ENCODE measurements at regions not wholly inside any gene's neighbourhood (a gene's known extent, or its start where the extent isn't known, plus 50 kb on each side); places are given as distances from the start of the nearest gene placed in this dataset.
"Not testable (repeated sequence)": the region's sequence is repeated elsewhere in the genome, so short reads cannot be mapped to it uniquely, and the experiment has no call there.

GRCh38 chr2:147019311-147019710 lies 825.5 kb upstream of the ACVR2A start:
- Mint-ChIP-seq H3K36me3 (no peaks in the 10 kb centered on the region), H3K27ac (no peak overlapping the region), H3K4me1 (no peaks in the 10 kb centered on the region), H3K27me3 (ENCODE audit: low read depth in 3 of 3) (peaks cover 0 to 3% (median 3%) of the 10 kb centered on the region in 3 donors), H3K4me3 (no peak overlapping the region), H3K9me3 (peaks cover 5 to 16% (median 12%) of the 10 kb centered on the region in 6 donors)
- no peak for DNase-seq

DNA sequence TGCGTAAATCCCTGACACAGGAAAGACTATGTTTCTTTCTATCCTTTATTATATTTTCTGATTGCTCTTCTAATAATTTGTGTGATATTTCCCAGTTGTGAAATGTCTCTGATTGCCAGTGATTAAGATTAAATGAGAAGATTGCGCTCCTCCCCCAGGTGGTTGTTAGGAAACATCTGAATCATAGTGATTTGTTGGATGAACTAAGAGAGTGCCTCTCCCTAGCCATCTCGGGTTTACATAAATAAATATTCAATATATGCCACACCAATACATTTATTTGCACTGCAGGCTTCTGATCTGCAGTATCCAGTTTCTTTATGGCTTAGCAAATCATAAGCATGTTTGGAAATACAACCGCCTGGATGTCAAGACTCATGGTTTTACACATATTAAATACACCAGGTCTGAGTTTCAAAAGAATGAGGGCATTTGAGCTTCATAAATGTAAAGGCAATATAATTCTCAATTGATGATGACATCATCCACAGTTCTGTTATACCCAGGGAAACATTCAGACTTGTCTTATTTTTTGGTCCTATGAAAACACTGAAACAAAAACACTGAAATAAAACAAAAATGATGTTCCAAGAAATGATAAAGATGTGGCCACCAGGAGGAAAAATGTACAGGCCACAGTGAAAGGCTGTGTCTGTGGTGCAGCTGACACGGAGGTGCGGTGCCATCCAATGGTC lies 826.7 kb upstream of the ACVR2A start:
- no peak for DNase-seq
- Mint-ChIP-seq H3K9me3 (peaks cover 4 to 17% (median 10%) of the 10 kb centered on the region in 6 donors), H3K4me3 (no peak overlapping the region), H3K27me3 (ENCODE audit: low read depth in 3 of 3) (peaks cover 0 to 3% (median 3%) of the 10 kb centered on the region in 3 donors), H3K27ac (no peak overlapping the region), H3K36me3 (no peaks in the 10 kb centered on the region), H3K4me1 (no peaks in the 10 kb centered on the region)

DNA sequence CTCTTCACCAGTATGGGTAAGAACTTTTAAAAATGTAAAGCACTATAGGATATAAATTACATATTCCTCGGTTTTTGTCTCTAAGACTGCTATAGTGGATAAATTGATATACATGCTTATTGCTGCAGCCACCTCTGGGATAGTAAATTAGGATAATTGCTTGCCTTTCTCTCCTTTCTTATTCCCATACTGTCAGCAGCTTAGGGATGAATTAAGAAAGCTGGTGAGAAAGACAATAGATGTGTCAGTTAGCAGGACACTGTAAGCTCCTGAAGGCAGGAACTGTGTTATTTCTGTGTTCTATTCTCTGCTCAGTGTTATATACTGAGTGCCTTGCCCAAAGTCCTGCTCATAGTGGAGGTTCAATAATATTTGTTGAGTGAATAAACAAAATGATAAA lies 828.6 kb upstream of the ACVR2A start:
- Mint-ChIP-seq H3K27ac (no peak overlapping the region), H3K36me3 (no peaks in the 10 kb centered on the region), H3K27me3 (ENCODE audit: low read depth in 3 of 3) (no peaks in the 10 kb centered on the region), H3K4me1 (no peaks in the 10 kb centered on the region), H3K9me3 (peaks cover 0 to 12% (median 2%) of the 10 kb centered on the region in 6 donors), H3K4me3 (no peak overlapping the region)
- DNase-seq, result no peak

DNA sequence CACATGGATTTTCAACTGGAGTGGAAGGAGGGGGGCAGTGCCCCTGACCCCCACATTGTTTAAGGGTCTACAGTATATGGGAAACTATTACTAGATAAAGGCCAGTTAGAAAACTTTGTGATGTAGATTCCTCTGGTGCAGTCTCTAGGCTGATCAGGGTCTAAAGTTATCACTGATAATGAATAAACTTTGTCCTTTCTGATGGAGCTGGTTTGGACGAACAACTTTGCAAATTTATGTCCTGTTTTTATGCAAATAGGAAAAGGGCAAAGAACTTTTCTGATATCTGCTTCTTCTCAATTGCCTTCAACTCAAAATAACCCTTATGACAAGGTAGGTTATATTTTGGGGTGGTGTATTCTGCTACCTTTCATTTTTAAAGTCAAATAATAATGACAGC lies 829.2 kb upstream of the ACVR2A start:
- DNase-seq, result no peak
- H3K4me3 Mint-ChIP-seq, result no peak overlapping the region
- H3K9me3 Mint-ChIP-seq, result peaks cover 0 to 12% (median 2%) of the 10 kb centered on the region in 6 donors
- no peak overlapping the region for H3K27ac Mint-ChIP-seq
- no peaks in the 10 kb centered on the region for H3K36me3 Mint-ChIP-seq
- no peaks in the 10 kb centered on the region for H3K27me3 Mint-ChIP-seq (ENCODE audit: low read depth in 3 of 3)
- no peaks in the 10 kb centered on the region for H3K4me1 Mint-ChIP-seq

- H3K36me3 Mint-ChIP-seq, result no peaks in the 10 kb centered on the region
- H3K9me3 Mint-ChIP-seq, result peaks cover 0 to 8% (median 2%) of the 10 kb centered on the region in 6 donors
These were observed 831.0 kb upstream of the ACVR2A start for GRCh38 chr2:147013696-147014392.

GRCh38 chr2:147008481-147008880 lies 836.3 kb upstream of the ACVR2A start:
- no peaks in the 10 kb centered on the region for H3K4me1 Mint-ChIP-seq
- H3K27me3 Mint-ChIP-seq (ENCODE audit: low read depth in 3 of 3), result peaks cover 0 to 4% (median 0%) of the 10 kb centered on the region in 3 donors
- H3K4me3 Mint-ChIP-seq, result no peak overlapping the region
- DNase-seq, result no peak
- no peak overlapping the region for H3K27ac Mint-ChIP-seq
- no peaks in the 10 kb centered on the region for H3K36me3 Mint-ChIP-seq
- peaks cover 0 to 7% (median 3%) of the 10 kb centered on the region in 6 donors for H3K9me3 Mint-ChIP-seq

More at GRCh38 chr2:147013696-147014392, 831.0 kb upstream of the ACVR2A start:
- Mint-ChIP-seq H3K4me3 (no peak overlapping the region), H3K27me3 (ENCODE audit: low read depth in 3 of 3) (peaks cover 0 to under 1% (median 0%) of the 10 kb centered on the region in 3 donors), H3K27ac (no peak overlapping the region), H3K4me1 (no peaks in the 10 kb centered on the region)
- no peak for DNase-seq

DNA sequence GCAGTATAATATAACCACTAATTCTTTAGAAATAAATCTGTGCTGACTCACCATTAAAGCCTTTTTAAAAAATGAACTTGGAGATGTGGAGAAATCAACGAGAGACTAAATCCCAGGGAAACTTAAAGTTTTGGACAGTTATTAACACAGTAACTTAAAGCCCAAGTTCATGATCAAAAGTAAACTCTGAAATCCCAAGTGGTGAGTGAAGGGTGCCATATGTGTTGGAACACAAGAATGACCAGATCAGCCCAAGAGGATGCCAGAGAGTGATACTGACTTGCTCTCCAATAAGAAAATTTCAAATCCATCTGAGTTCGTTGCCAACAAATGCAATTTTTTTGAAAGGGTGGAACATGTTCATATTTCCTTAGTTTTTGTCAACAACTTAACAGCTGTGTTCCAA lies 838.1 kb upstream of the ACVR2A start:
- Mint-ChIP-seq H3K27me3 (ENCODE audit: low read depth in 3 of 3) (peaks cover 0 to 4% (median 0%) of the 10 kb centered on the region in 3 donors), H3K27ac (no peak overlapping the region), H3K4me1 (no peaks in the 10 kb centered on the region), H3K36me3 (no peaks in the 10 kb centered on the region), H3K4me3 (no peak overlapping the region), H3K9me3 (peaks cover 0 to 10% (median 2%) of the 10 kb centered on the region in 6 donors)
- no peak for DNase-seq

DNA sequence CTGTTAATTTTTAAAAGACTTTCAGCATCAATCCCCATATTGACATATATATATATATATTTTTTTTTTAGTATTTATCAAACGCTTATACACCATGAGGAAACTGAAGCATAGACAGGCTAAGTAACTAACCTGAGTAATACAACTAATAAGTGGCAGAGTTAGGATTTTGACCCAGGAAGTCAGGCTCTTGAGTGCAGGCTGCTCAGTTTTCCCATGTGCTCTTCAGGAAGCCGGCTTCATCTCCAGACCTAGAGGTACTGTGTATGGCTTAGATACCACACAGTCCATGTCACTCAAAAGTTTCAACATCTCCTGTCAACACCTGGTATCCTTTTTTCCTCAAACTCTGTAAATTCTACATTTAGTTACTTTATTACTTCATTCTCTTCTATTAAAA lies 841.7 kb upstream of the ACVR2A start:
- H3K27ac Mint-ChIP-seq, result no peak overlapping the region
- no peaks in the 10 kb centered on the region for H3K36me3 Mint-ChIP-seq
- DNase-seq, result no peak
- H3K9me3 Mint-ChIP-seq, result peaks cover 0 to 9% (median under 1%) of the 10 kb centered on the region in 6 donors
- peaks cover 0 to 2% (median 0%) of the 10 kb centered on the region in 3 donors for H3K27me3 Mint-ChIP-seq (ENCODE audit: low read depth in 3 of 3)
- no peak overlapping the region for H3K4me3 Mint-ChIP-seq
- H3K4me1 Mint-ChIP-seq, result no peaks in the 10 kb centered on the region

- H3K27ac Mint-ChIP-seq, result no peak overlapping the region
- H3K36me3 Mint-ChIP-seq, result no peaks in the 10 kb centered on the region
- no peaks in the 10 kb centered on the region for H3K4me1 Mint-ChIP-seq
These were observed 842.6 kb upstream of the ACVR2A start for GRCh38 chr2:147002256-147002655.

GRCh38 chr2:147001061-147001460 lies 843.8 kb upstream of the ACVR2A start:
- peaks cover 0 to 2% (median 0%) of the 10 kb centered on the region in 3 donors for H3K27me3 Mint-ChIP-seq (ENCODE audit: low read depth in 3 of 3)

More at GRCh38 chr2:147002256-147002655, 842.6 kb upstream of the ACVR2A start:
- Mint-ChIP-seq H3K9me3 (peaks cover 0 to 9% (median under 1%) of the 10 kb centered on the region in 6 donors), H3K27me3 (ENCODE audit: low read depth in 3 of 3) (peaks cover 0 to 2% (median 0%) of the 10 kb centered on the region in 3 donors), H3K4me3 (no peak overlapping the region)
- DNase-seq, result no peak

DNA sequence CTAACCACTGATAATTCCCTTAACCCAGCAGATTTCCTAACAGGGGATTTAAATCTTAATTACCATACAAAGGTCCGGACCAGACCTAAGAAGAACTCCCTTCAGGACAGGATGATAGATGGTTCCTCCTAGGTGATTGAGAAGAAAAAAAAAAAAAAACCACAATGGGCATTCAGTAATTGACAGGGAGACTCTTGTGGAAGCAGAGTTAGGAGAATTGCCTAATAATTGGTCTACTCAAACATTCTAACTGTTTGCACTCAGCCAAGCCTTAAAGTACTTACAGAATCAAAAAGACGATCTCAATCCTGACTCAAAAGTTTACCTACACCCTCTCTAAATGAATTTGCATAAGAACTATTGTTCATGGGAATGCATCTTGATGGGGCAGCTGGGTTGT lies 844.7 kb upstream of the ACVR2A start:
- not testable (repeated sequence) for H3K9me3 Mint-ChIP-seq; H3K36me3 Mint-ChIP-seq; H3K27me3 Mint-ChIP-seq (ENCODE audit: low read depth in 3 of 3); H3K4me1 Mint-ChIP-seq; H3K4me3 Mint-ChIP-seq; DNase-seq; H3K27ac Mint-ChIP-seq

More at GRCh38 chr2:147001061-147001460, 843.8 kb upstream of the ACVR2A start:
- H3K9me3 Mint-ChIP-seq, result peaks cover 0 to 9% (median under 1%) of the 10 kb centered on the region in 6 donors
- DNase-seq, result no peak
- no peaks in the 10 kb centered on the region for H3K36me3 Mint-ChIP-seq
- H3K4me1 Mint-ChIP-seq, result no peaks in the 10 kb centered on the region
- no peak overlapping the region for H3K4me3 Mint-ChIP-seq
- H3K27ac Mint-ChIP-seq, result no peak overlapping the region

DNA sequence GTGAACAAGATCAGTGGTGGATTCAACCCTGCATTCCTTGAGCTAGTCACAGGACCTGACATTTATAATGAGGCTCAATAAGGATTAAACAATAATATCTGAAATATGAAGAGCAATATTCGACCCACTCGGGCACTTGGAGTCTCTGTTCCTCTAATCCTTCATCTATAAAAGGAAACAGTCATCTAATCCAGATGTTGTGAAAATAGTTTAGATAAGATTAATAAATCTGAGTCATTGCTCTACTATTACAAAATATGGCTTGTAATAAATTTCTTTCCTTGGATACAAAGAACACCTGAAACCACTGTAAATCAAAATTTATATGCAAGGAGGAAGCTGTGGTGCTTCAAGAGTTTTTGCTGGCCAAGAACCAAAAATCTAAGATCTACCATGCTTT lies 846.9 kb upstream of the ACVR2A start:
- DNase-seq, result no peak
- no peak overlapping the region for H3K27ac Mint-ChIP-seq

DNA sequence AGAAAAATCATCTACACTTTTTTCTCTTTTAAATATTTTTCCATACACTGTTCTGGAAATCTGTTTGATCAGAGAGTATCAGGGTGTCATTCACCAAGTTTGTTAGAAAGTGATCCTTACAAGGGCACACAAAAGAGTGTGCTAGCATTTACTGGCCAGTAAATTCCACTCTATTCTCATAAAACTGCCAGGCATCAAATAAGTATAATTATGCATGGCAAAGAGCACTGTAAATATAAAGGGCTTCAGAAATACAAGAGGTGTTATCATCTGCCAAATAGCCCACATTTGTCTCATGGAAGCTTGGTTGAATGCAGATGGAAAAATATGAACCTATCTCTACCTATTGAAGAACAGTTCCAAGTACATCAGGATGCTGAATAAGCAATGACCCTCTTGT lies 847.3 kb upstream of the ACVR2A start:
- Mint-ChIP-seq H3K9me3 (peaks cover 0 to 9% (median under 1%) of the 10 kb centered on the region in 6 donors), H3K36me3 (no peaks in the 10 kb centered on the region), H3K4me3 (no peak overlapping the region), H3K27ac (no peak overlapping the region), H3K27me3 (ENCODE audit: low read depth in 3 of 3) (peaks cover 0 to 1% (median 0%) of the 10 kb centered on the region in 3 donors), H3K4me1 (no peaks in the 10 kb centered on the region)
- DNase-seq, result no peak

More for the DNA sequence above, 846.9 kb upstream of the ACVR2A start:
- no peak overlapping the region for H3K4me3 Mint-ChIP-seq
- H3K4me1 Mint-ChIP-seq, result no peaks in the 10 kb centered on the region
- peaks cover 0 to 9% (median under 1%) of the 10 kb centered on the region in 6 donors for H3K9me3 Mint-ChIP-seq
- peaks cover 0 to 1% (median 0%) of the 10 kb centered on the region in 3 donors for H3K27me3 Mint-ChIP-seq (ENCODE audit: low read depth in 3 of 3)
- no peaks in the 10 kb centered on the region for H3K36me3 Mint-ChIP-seq

DNA sequence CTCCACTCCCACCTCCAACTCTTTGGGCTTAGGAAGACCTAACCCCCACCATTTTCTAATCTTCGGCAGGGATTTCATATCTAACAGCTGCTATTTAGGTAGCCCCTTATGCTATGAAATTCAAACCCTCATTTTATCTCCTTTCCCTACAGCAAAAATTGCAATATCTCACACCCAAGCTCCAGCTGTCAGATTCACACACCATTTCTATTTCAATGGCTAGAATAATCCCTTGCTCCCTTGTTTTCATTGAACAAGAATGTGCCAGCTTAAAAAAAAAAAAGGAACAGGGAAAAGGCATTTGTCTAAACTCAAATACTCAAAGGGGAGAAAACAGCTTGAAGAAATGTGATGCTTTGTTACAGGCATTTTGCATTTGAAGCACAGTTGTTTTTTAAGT lies 850.6 kb upstream of the ACVR2A start:
- peaks cover 0 to 1% (median 0%) of the 10 kb centered on the region in 3 donors for H3K27me3 Mint-ChIP-seq (ENCODE audit: low read depth in 3 of 3)
- H3K4me1 Mint-ChIP-seq, result no peaks in the 10 kb centered on the region
- H3K4me3 Mint-ChIP-seq, result no peak overlapping the region
- H3K9me3 Mint-ChIP-seq, result peaks cover 0 to 7% (median 0%) of the 10 kb centered on the region in 6 donors
- no peaks in the 10 kb centered on the region for H3K36me3 Mint-ChIP-seq
- no peak for DNase-seq
- no peak overlapping the region for H3K27ac Mint-ChIP-seq
